IMR-90 (cell line): ENCODE measurements at regions not wholly inside any gene's neighbourhood (a gene's known extent, or its start where the extent isn't known, plus 50 kb on each side); places are given as distances from the start of the nearest gene placed in this dataset.

ENCODE experiments used
- CEBPB ChIP-seq: IDR thresholded peaks from 2 replicates; pipeline ENCODE4 v1.6.1; 2012; ENCODE audit warnings: low read depth, low read length, improper control_type of control experiment
- CTCF ChIP-seq: conservative IDR thresholded peaks from 2 replicates; pipeline ENCODE4 v1.5.1; 2012; ENCODE audit warnings: mild to moderate bottlenecking, low read depth, low read length, improper control_type of control experiment
- ELK1 ChIP-seq: fragments of 150-350 bp; IDR thresholded peaks from 2 replicates; pipeline ENCODE4 v1.6.1; 2016; ENCODE audit warnings: low read depth, mild to moderate bottlenecking, low read length, moderate library complexity, borderline replicate concordance
- MAZ ChIP-seq: IDR thresholded peaks from 2 replicates; pipeline ENCODE4 v1.6.1; 2012; ENCODE audit warnings: low read depth, mild to moderate bottlenecking, low read length, improper control_type of control experiment, moderate library complexity, borderline replicate concordance
- MXI1 ChIP-seq: IDR thresholded peaks from 2 replicates; pipeline ENCODE4 v1.6.1; 2012; ENCODE audit warnings: low read depth, mild to moderate bottlenecking, low read length, moderate library complexity, borderline replicate concordance
- NFE2L2 ChIP-seq: fragments of 150-350 bp; IDR thresholded peaks from 2 replicates; pipeline ENCODE4 v1.6.1; 2016; ENCODE audit warnings: low read depth, mild to moderate bottlenecking, low read length
- POLR2A ChIP-seq: IDR thresholded peaks from 2 replicates; pipeline ENCODE4 v1.6.1; 2012; ENCODE audit warnings: mild to moderate bottlenecking, low read depth, low read length

GRCh38 chr1:79629414-79629813 lies 622.9 kb upstream of the ADGRL4 start:
- TF ChIP-seq POLR2A (no peak), CTCF (no peak), CEBPB (no peak), ELK1 (no peak), MAZ (no peak), NFE2L2 (no peak), MXI1 (no peak)
